Kidney epithelial cell (primary cell): ENCODE measurements at regions not wholly inside any gene's neighbourhood (a gene's known extent, or its start where the extent isn't known, plus 50 kb on each side); places are given as distances from the start of the nearest gene placed in this dataset.

ENCODE experiments used
- DNase-seq: peaks from one replicate; pipeline ENCODE4 v3.0.0-alpha.2; 2010; ENCODE audit warnings: low read depth
- H3K27me3 ChIP-seq: 2 replicates; pipeline ENCODE4 v1.6.0; 2011; ENCODE audit warnings: low read length; ENCODE audit not compliant: control insufficient read depth, insufficient read depth
- H3K36me3 ChIP-seq: 2 replicates; pipeline ENCODE4 v1.5.1; 2011; ENCODE audit warnings: low read length; ENCODE audit not compliant: control insufficient read depth, insufficient read depth
- H3K4me3 ChIP-seq: 2 replicates; pipeline ENCODE4 v1.5.1; 2011; ENCODE audit warnings: low read depth, mild to moderate bottlenecking, control low read depth, low read length
- CTCF ChIP-seq: IDR thresholded peaks from 2 replicates; pipeline ENCODE4 v1.5.1; 2011; ENCODE audit warnings: mild to moderate bottlenecking, moderate library complexity, low read length, control low read depth, inconsistent platforms; ENCODE audit not compliant: insufficient read depth, poor library complexity, severe bottlenecking

- Histone ChIP-seq H3K27me3 (no peaks in the 10 kb centered on the region), H3K4me3 (no peak overlapping the region), H3K36me3 (no peaks in the 10 kb centered on the region)
- no peak for DNase-seq
- no peak for TF ChIP-seq CTCF
These were observed 2896.2 kb downstream of the PCDH9 start for GRCh38 chr13:64333888-64334287.

GRCh38 chr13:64332048-64332447, 2898.1 kb downstream of the PCDH9 start:
- no peak overlapping the region for H3K4me3 ChIP-seq
- TF ChIP-seq CTCF: no peak
- no peaks in the 10 kb centered on the region for H3K27me3 ChIP-seq
- H3K36me3 ChIP-seq: no peaks in the 10 kb centered on the region
- DNase-seq: peak; percentile 43

GRCh38 chr13:64327505-64328194, 2902.5 kb downstream of the PCDH9 start:
- H3K27me3 ChIP-seq: no peaks in the 10 kb centered on the region
- no peaks in the 10 kb centered on the region for H3K36me3 ChIP-seq
- no peak for DNase-seq
- TF ChIP-seq CTCF: no peak
- H3K4me3 ChIP-seq: no peak overlapping the region

GRCh38 chr13:64314331-64314730, 2898.7 kb upstream of the PCDH20 start:
- H3K4me3 ChIP-seq: no peak overlapping the region
- no peak for TF ChIP-seq CTCF
- DNase-seq: no peak
- no peaks in the 10 kb centered on the region for H3K27me3 ChIP-seq
- no peaks in the 10 kb centered on the region for H3K36me3 ChIP-seq

- no peak for TF ChIP-seq CTCF
- no peaks in the 10 kb centered on the region for H3K36me3 ChIP-seq
- no peak for DNase-seq
- no peak overlapping the region for H3K4me3 ChIP-seq
- H3K27me3 ChIP-seq: no peaks in the 10 kb centered on the region
These were observed 2896.3 kb upstream of the PCDH20 start for GRCh38 chr13:64311948-64312347.

GRCh38 chr13:64311112-64311511, 2895.5 kb upstream of the PCDH20 start:
- no peaks in the 10 kb centered on the region for H3K36me3 ChIP-seq
- H3K4me3 ChIP-seq: no peak overlapping the region
- TF ChIP-seq CTCF: no peak
- DNase-seq: no peak
- no peaks in the 10 kb centered on the region for H3K27me3 ChIP-seq
